IPS-18a (cell line): ENCODE measurements at regions not wholly inside any gene's neighbourhood (a gene's known extent, or its start where the extent isn't known, plus 50 kb on each side); places are given as distances from the start of the nearest gene placed in this dataset.

Experiments
- H3K27ac ChIP-seq: one replicate; pipeline ENCODE4 v1.5.1; 2013; ENCODE audit warnings: low read length
- H3K27me3 ChIP-seq: one replicate; pipeline ENCODE4 v1.6.1; 2013; ENCODE audit warnings: mild to moderate bottlenecking, low read length; ENCODE audit not compliant: control insufficient read depth, insufficient read depth
- H3K36me3 ChIP-seq: one replicate; pipeline ENCODE4 v1.6.1; 2013; ENCODE audit warnings: low read depth, low read length; ENCODE audit not compliant: control insufficient read depth
- H3K4me1 ChIP-seq: one replicate; pipeline ENCODE4 v1.6.1; 2013; ENCODE audit warnings: low read depth, low read length; ENCODE audit not compliant: control insufficient read depth
- H3K4me3 ChIP-seq: one replicate; pipeline ENCODE4 v1.5.1; 2013; ENCODE audit warnings: low read length
- H3K9ac ChIP-seq: one replicate; pipeline ENCODE4 v1.6.1; 2013; ENCODE audit warnings: mild to moderate bottlenecking, low read length, moderate library complexity
- H3K9me3 ChIP-seq: one replicate; pipeline ENCODE4 v1.6.1; 2013; ENCODE audit warnings: low read depth, low read length; ENCODE audit not compliant: control insufficient read depth

- Histone ChIP-seq H3K4me3 (no peak overlapping the region), H3K9ac (no peak overlapping the region), H3K27me3 (no peaks in the 10 kb centered on the region), H3K9me3 (no peaks in the 10 kb centered on the region), H3K27ac (no peak overlapping the region), H3K36me3 (no peaks in the 10 kb centered on the region), H3K4me1 (no peaks in the 10 kb centered on the region)
Observed at GRCh38 chr14:30290001-30290400, 269.0 kb upstream of the G2E3 start.

DNA sequence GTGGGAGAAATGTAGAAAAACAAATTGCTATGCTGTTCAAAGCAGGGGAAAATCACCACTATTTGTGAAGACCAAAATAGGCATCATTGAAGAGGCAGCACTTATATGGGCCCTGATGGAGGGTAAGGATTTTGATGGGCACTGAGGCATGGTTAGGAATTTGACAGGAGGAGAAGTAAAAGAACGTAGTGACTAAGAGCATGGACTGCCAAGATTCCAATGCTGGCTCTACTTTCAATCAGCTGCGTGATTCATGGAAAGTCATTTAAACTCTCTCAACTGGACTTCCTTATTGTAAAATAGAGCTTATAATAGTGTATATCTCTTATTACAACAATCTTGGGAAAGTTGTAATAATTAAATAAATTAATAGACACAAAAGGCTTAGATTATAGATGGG is 267.7 kb upstream of the G2E3 start:
- Histone ChIP-seq H3K4me1 (no peaks in the 10 kb centered on the region), H3K27ac (no peak overlapping the region), H3K9ac (no peak overlapping the region), H3K9me3 (no peaks in the 10 kb centered on the region), H3K27me3 (no peaks in the 10 kb centered on the region), H3K4me3 (no peak overlapping the region), H3K36me3 (no peaks in the 10 kb centered on the region)

DNA sequence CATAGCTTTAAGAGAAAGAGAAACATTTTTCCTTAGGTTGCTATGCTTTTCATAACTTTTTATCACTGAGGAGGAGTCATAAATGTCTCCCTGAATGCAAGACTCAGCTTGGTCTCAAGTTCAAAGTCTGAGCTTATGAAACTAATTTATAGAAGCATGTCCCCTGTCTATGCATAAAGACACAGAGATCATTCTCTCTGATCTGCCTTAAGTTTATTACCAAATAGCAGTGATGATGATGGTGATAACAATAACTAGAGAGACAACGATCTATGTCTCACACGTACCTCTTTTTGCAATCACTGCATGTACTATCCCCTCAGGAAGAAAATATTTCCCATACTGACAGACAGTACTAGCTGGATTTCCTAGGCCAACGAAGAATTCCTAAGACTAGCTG is 266.4 kb upstream of the G2E3 start:
- no peaks in the 10 kb centered on the region for H3K4me1 ChIP-seq
- no peak overlapping the region for H3K9ac ChIP-seq
- H3K4me3 ChIP-seq, result no peak overlapping the region
- H3K9me3 ChIP-seq, result no peaks in the 10 kb centered on the region
- H3K27me3 ChIP-seq, result no peaks in the 10 kb centered on the region
- no peak overlapping the region for H3K27ac ChIP-seq
- H3K36me3 ChIP-seq, result no peaks in the 10 kb centered on the region

- Histone ChIP-seq H3K9ac (no peak overlapping the region), H3K27me3 (no peaks in the 10 kb centered on the region), H3K4me1 (no peaks in the 10 kb centered on the region), H3K27ac (no peak overlapping the region), H3K4me3 (no peak overlapping the region), H3K36me3 (no peaks in the 10 kb centered on the region), H3K9me3 (no peaks in the 10 kb centered on the region)
Observed at GRCh38 chr14:30295980-30296379, 263.0 kb upstream of the G2E3 start.

GRCh38 chr14:30296931-30297405 is 262.0 kb upstream of the G2E3 start:
- Histone ChIP-seq H3K27ac (no peak overlapping the region), H3K9me3 (no peaks in the 10 kb centered on the region), H3K9ac (no peak overlapping the region), H3K4me1 (no peaks in the 10 kb centered on the region), H3K4me3 (no peak overlapping the region), H3K36me3 (no peaks in the 10 kb centered on the region), H3K27me3 (no peaks in the 10 kb centered on the region)

- H3K9ac ChIP-seq, result no peak overlapping the region
- no peak overlapping the region for H3K27ac ChIP-seq
- H3K4me3 ChIP-seq, result no peak overlapping the region
- no peaks in the 10 kb centered on the region for H3K9me3 ChIP-seq
- no peaks in the 10 kb centered on the region for H3K36me3 ChIP-seq
- no peaks in the 10 kb centered on the region for H3K4me1 ChIP-seq
- H3K27me3 ChIP-seq, result no peaks in the 10 kb centered on the region
Observed at GRCh38 chr14:30297876-30298795, 260.8 kb upstream of the G2E3 start.

GRCh38 chr14:30299915-30300314 is 259.0 kb upstream of the G2E3 start:
- no peak overlapping the region for H3K27ac ChIP-seq
- no peaks in the 10 kb centered on the region for H3K36me3 ChIP-seq
- no peak overlapping the region for H3K4me3 ChIP-seq
- H3K27me3 ChIP-seq, result no peaks in the 10 kb centered on the region
- H3K9me3 ChIP-seq, result no peaks in the 10 kb centered on the region
- H3K4me1 ChIP-seq, result no peaks in the 10 kb centered on the region
- no peak overlapping the region for H3K9ac ChIP-seq

GRCh38 chr14:30303350-30303749 is 255.6 kb upstream of the G2E3 start:
- Histone ChIP-seq H3K9me3 (no peaks in the 10 kb centered on the region), H3K36me3 (no peaks in the 10 kb centered on the region), H3K9ac (no peak overlapping the region), H3K4me1 (no peaks in the 10 kb centered on the region), H3K27ac (no peak overlapping the region), H3K27me3 (no peaks in the 10 kb centered on the region), H3K4me3 (no peak overlapping the region)

DNA sequence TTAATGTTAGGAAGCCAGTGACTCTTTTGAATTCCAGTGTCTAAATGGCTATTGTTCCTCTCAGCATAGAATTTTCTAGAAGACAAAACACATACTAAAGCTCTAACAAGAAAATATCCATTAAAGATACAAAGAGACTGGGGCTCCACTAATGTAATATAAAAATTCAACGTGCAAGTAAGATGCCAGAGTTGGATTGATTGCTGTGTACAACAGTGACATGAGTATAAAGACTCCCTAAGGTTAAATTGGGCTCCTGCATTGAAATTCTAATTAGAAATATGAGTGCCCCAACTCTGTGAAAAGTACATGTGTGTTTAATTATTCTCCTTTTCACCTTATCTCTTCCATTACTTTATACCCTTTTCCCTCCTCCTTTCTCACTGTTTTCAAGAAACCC is 253.6 kb upstream of the G2E3 start:
- H3K9me3 ChIP-seq, result no peaks in the 10 kb centered on the region
- no peak overlapping the region for H3K27ac ChIP-seq
- no peaks in the 10 kb centered on the region for H3K27me3 ChIP-seq
- H3K4me1 ChIP-seq, result no peaks in the 10 kb centered on the region
- no peaks in the 10 kb centered on the region for H3K36me3 ChIP-seq
- H3K9ac ChIP-seq, result no peak overlapping the region
- H3K4me3 ChIP-seq, result no peak overlapping the region

DNA sequence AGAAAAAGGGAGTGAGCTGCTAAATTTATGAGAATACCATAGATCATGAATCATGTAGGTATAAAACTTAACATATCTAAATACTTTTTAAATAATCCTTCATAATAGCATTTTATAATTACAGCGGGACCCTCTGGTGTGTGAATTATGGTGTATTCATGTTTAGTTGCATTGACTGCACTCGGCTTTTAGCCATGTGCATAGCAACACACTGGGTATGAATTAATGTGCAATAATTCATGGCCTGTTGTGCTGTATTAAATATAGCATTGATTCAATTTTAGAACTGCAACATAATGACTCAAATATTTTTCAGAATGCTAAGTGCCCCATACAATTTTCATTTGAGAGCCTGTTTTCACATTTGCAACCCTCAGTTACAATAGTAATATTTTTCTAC is 249.6 kb upstream of the G2E3 start:
- Histone ChIP-seq H3K27ac (no peak overlapping the region), H3K4me1 (no peaks in the 10 kb centered on the region), H3K27me3 (no peaks in the 10 kb centered on the region), H3K4me3 (no peak overlapping the region), H3K9me3 (no peaks in the 10 kb centered on the region), H3K9ac (no peak overlapping the region), H3K36me3 (no peaks in the 10 kb centered on the region)

DNA sequence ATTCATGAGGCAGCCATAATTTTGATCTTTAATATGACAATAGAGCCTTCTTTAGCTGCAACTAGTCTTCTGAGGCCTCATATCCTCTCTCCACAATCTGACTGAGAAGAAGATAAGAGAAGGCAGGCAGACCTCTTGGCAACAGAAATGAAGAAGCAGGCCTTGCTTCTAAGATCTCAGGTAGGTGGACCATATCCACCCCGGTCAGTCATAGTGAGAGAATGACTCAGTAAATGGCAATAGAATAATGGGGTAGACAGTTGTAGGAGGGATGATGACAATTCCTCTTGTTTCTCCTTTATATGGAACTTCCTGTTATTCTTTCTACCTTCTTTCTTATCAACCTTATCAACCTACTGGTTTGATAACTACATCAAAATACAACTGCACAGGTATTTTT is 246.7 kb upstream of the G2E3 start:
- Histone ChIP-seq H3K4me3 (no peak overlapping the region), H3K27me3 (no peaks in the 10 kb centered on the region), H3K9me3 (no peaks in the 10 kb centered on the region), H3K36me3 (no peaks in the 10 kb centered on the region), H3K9ac (no peak overlapping the region), H3K4me1 (no peaks in the 10 kb centered on the region), H3K27ac (no peak overlapping the region)

GRCh38 chr14:30317729-30318128 is 241.2 kb upstream of the G2E3 start:
- H3K27me3 ChIP-seq, result no peaks in the 10 kb centered on the region
- no peaks in the 10 kb centered on the region for H3K36me3 ChIP-seq
- peaks cover 2% of the 10 kb centered on the region for H3K4me1 ChIP-seq
- H3K9me3 ChIP-seq, result no peaks in the 10 kb centered on the region
- no peak overlapping the region for H3K9ac ChIP-seq
- H3K27ac ChIP-seq, result no peak overlapping the region
- H3K4me3 ChIP-seq, result no peak overlapping the region
